Tibial artery (tissue), 4 donors: ENCODE measurements at regions not wholly inside any gene's neighbourhood (a gene's known extent, or its start where the extent isn't known, plus 50 kb on each side); places are given as distances from the start of the nearest gene placed in this dataset.

Experiments
- DNase-seq, 2 donors: peaks; one replicate each; pipeline ENCODE4 v3.0.0-alpha.2; 2019
- H3K27ac ChIP-seq, 2 donors: fragments of 200-600 bp; sonication (generic) in 1 of 2; 1 replicate in 1 of 2; 2 replicates in 1 of 2; pipeline ENCODE4 v1.5.1; 2018 to 2019; ENCODE audit warnings: mild to moderate bottlenecking in 1 of 2
- H3K27me3 ChIP-seq, 2 donors: fragments of 200-600 bp; sonication (generic) in 1 of 2; one replicate each; pipeline versions ENCODE4 v1.5.1 to v1.6.0; 2016 to 2019
- H3K36me3 ChIP-seq, 3 donors: fragments of 200-600 bp; sonication (generic) in 2 of 3; one replicate each; pipeline ENCODE4 v1.5.1; 2016 to 2019; ENCODE audit warnings: mild to moderate bottlenecking in 2 of 3
- H3K4me1 ChIP-seq, 4 donors: fragments of 200-600 bp; sonication (generic) in 2 of 4; 1 replicate in 3 of 4; 2 replicates in 1 of 4; pipeline ENCODE4 v1.5.1; 2016 to 2019
- H3K4me3 ChIP-seq, 2 donors: fragments of 200-600 bp; sonication (generic) in 1 of 2; 1 replicate in 1 of 2; 2 replicates in 1 of 2; pipeline ENCODE4 v1.5.1; 2018 to 2019; ENCODE audit warnings: mild to moderate bottlenecking in 2 of 2
- H3K9me3 ChIP-seq, 3 donors: fragments of 200-600 bp; sonication (generic) in 1 of 3; one replicate each; pipeline ENCODE4 v1.5.1; 2016 to 2019
- CTCF ChIP-seq, 2 experiments: fragments of 200-600 bp in 1 of 2; fragments of 450-650 bp in 1 of 2; IDR thresholded peaks; one replicate each; pipeline ENCODE4 v1.5.1; 2017 to 2019; ENCODE audit warnings: antibody characterized with exemption in 2 of 2, mild to moderate bottlenecking in 1 of 2, moderate library complexity in 1 of 2
- intact Hi-C: fragments of 100-400 bp; cut with DNase I; formaldehyde crosslinking; loops from one replicate; pipeline ENCODE4 v1.15.0; 2023; ENCODE audit warnings: low total_unique reads

GRCh38 chr2:224286923-224287322, 115.0 kb downstream of the FAM124B start:
- Histone ChIP-seq H3K36me3 (no peaks in the 10 kb centered on the region), H3K4me3 (no peak overlapping the region), H3K9me3 (no peaks in the 10 kb centered on the region), H3K4me1 (no peaks in the 10 kb centered on the region), H3K27me3 (no peaks in the 10 kb centered on the region), H3K27ac (no peak overlapping the region)
- DNase-seq, result no peak
- intact Hi-C loops, result no loop called here
- no peak for TF ChIP-seq CTCF (IDR thresholded peaks at IDR 0.05)

DNA sequence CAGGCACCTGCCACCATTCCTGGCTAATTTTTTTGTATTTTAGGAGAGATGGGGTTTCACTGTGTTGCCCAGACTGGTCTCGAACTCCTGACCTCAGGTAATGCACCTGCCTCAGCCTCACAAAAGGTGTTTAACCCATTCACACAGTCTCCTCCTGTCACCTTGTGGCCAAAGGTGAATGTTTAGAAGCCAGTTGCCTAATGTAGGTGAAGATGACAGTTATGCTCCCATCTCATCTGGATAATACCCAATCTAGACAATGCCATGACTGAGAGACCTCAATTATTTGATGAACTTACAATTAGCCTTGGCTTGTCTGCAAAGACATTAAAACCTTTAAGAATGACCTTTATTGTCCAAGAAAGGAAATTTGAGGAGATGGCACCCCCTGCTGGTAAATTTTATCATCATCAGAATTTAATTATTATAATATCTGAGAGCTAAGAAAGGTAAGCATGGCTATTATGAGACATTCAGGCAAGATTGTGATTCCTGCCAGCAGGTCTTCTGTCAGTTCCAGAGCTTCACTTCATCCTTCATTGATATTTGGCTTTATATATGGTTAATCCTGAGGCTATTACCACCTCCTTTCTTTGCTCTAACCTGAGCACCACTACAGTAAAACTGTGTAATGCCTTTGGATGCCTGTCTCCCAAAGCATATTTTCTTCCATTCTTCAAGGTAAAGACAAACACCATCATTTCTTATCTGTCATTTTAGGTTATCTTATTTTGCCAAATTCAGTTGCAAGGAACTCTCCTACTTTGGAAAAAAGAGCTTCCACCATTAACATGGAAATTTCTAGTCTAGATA, 117.6 kb downstream of the FAM124B start:
- DNase-seq, result no peak
- no peak overlapping the region for H3K27ac ChIP-seq

GRCh38 chr2:224283466-224283965, 118.4 kb downstream of the FAM124B start:
- intact Hi-C loops, result loop anchor here (5.0 kb wide), 1 partner anchor 286 kb away; no protein-coding TSS in a partner anchor
- TF ChIP-seq CTCF (IDR thresholded peaks at IDR 0.05), result no peak

More for the DNA sequence above, 117.6 kb downstream of the FAM124B start:
- H3K27me3 ChIP-seq, result no peaks in the 10 kb centered on the region
- TF ChIP-seq CTCF (IDR thresholded peaks at IDR 0.05), result peak; percentile 53 to 76
- intact Hi-C loops, result loop anchor here (5.0 kb wide), 1 partner anchor 287 kb away; no protein-coding TSS in a partner anchor
- no peaks in the 10 kb centered on the region for H3K36me3 ChIP-seq
- H3K4me1 ChIP-seq, result no peaks in the 10 kb centered on the region
- H3K4me3 ChIP-seq, result no peak overlapping the region
- H3K9me3 ChIP-seq, result no peaks in the 10 kb centered on the region

DNA sequence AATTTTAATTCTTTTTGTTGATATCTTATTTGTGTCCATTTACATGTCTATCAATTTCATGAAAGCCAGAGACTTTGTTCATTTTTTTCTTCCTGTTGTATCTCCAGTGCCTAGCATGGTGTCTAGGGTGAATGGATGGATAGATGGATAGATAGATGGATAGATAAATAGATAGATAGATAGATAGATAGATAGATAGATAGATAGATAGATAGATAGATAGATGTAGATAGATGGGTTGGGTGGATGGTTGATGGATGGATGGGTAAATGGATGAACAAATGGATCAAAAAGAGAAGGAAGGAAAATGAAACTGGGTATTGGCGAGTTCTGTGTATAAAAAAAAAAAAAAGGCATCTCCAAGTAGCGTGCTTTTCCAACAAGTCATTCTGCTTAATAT, 120.5 kb downstream of the FAM124B start:
- DNase-seq, result no peak
- peaks cover 0 to 7% (median 0%) of the 10 kb centered on the region in 4 donors for H3K4me1 ChIP-seq
- no peak for TF ChIP-seq CTCF (IDR thresholded peaks at IDR 0.05)
- no peaks in the 10 kb centered on the region for H3K27me3 ChIP-seq
- H3K4me3 ChIP-seq, result no peak overlapping the region
- H3K9me3 ChIP-seq, result no peaks in the 10 kb centered on the region
- H3K27ac ChIP-seq, result no peak overlapping the region
- no peaks in the 10 kb centered on the region for H3K36me3 ChIP-seq
- intact Hi-C loops, result loop anchor here (5.0 kb wide), 1 partner anchor 284 kb away; no protein-coding TSS in a partner anchor

More at GRCh38 chr2:224283466-224283965, 118.4 kb downstream of the FAM124B start:
- H3K4me1 ChIP-seq, result no peaks in the 10 kb centered on the region
- H3K27me3 ChIP-seq, result no peaks in the 10 kb centered on the region
- no peaks in the 10 kb centered on the region for H3K36me3 ChIP-seq
- DNase-seq, result no peak
- no peaks in the 10 kb centered on the region for H3K9me3 ChIP-seq
- H3K4me3 ChIP-seq, result no peak overlapping the region
- no peak overlapping the region for H3K27ac ChIP-seq

- no peak for DNase-seq
- Histone ChIP-seq H3K27ac (no peak overlapping the region), H3K27me3 (no peaks in the 10 kb centered on the region), H3K4me3 (no peak overlapping the region), H3K9me3 (no peaks in the 10 kb centered on the region), H3K4me1 (peaks cover 0 to 7% (median 0%) of the 10 kb centered on the region in 4 donors), H3K36me3 (no peaks in the 10 kb centered on the region)
- intact Hi-C loops, result no loop called here
- no peak for TF ChIP-seq CTCF (IDR thresholded peaks at IDR 0.05)
Measured at GRCh38 chr2:224278531-224278930, 123.4 kb downstream of the FAM124B start.
